ENCODE measurements at regions not wholly inside any gene's neighbourhood (a gene's known extent, or its start where the extent isn't known, plus 50 kb on each side); places are given as distances from the start of the nearest gene placed in this dataset.

DNA sequence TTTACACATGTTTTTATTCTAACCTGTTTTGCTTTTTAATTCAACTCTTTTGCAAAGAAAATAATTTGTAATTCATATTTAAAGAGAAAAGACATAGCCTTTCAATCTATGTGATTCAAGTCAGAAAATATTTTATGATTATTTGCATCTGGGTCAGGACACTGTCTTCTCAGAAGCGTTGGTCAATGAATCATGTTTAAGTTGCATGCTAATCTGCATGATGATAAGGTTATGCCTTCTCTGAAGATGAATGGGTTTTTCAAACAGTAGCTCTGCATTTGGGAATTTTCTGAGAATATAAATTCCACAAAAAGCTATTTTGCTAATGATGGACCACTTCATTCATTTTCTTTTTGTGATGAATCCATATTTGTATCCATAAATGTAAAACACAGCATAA, 282.5 kb downstream of the TMA16 start:
- TF ChIP-seq, protein P1, sequence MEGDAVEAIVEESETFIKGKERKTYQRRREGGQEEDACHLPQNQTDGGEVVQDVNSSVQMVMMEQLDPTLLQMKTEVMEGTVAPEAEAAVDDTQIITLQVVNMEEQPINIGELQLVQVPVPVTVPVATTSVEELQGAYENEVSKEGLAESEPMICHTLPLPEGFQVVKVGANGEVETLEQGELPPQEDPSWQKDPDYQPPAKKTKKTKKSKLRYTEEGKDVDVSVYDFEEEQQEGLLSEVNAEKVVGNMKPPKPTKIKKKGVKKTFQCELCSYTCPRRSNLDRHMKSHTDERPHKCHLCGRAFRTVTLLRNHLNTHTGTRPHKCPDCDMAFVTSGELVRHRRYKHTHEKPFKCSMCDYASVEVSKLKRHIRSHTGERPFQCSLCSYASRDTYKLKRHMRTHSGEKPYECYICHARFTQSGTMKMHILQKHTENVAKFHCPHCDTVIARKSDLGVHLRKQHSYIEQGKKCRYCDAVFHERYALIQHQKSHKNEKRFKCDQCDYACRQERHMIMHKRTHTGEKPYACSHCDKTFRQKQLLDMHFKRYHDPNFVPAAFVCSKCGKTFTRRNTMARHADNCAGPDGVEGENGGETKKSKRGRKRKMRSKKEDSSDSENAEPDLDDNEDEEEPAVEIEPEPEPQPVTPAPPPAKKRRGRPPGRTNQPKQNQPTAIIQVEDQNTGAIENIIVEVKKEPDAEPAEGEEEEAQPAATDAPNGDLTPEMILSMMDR (IDR thresholded peaks at IDR 0.05) = no peak

DNA sequence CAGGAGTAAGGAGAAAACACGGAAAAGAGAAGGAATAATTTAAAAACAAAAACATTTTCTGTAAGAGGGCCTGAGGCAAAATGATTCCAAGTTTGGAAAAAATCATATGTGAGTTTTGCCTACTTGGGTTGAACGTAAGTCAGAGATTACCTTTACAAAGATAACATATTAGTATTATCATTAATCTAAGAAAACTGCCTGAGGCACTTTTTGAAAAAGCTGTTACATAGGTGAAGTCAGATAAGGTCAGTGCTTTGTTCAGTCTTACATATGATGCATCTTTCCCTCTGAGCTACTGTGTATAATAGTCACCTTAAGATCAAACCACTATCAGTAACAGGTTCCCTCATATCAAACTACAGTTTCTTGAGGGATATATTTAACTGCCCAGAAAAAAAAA, 287.2 kb downstream of the TMA16 start:
- H3K27ac ChIP-seq = no peak overlapping the region
- TF ChIP-seq, protein P1 (IDR thresholded peaks at IDR 0.05) = no peak
- TF ChIP-seq ZFX (IDR thresholded peaks at IDR 0.05; ENCODE audit: borderline replicate concordance) = no peak

More for the DNA sequence above, 282.5 kb downstream of the TMA16 start:
- H3K27ac ChIP-seq = no peak overlapping the region

DNA sequence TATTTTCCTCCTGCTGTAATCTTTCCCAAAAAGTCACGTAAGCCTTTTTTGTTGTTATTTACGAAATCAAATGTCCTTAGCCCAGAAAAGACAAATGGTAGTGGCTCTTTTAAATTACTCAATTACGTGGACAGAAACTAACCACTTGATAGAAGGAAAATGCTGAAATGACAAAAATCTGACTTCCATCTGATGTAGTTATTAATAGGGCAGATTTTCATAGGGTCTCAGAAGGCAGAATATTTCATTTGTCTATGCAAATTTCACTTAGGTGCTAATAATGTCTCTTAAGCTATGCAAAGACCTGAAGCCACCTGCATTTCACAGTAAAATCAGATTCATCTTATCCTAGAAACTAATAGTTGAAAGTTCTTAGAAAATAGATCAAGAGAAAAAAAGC, 295.7 kb downstream of the TMA16 start:
- no peak overlapping the region for H3K27ac ChIP-seq
- TF ChIP-seq, protein P1 (IDR thresholded peaks at IDR 0.05) = no peak
- no peak for TF ChIP-seq ZFX (IDR thresholded peaks at IDR 0.05; ENCODE audit: borderline replicate concordance)

DNA sequence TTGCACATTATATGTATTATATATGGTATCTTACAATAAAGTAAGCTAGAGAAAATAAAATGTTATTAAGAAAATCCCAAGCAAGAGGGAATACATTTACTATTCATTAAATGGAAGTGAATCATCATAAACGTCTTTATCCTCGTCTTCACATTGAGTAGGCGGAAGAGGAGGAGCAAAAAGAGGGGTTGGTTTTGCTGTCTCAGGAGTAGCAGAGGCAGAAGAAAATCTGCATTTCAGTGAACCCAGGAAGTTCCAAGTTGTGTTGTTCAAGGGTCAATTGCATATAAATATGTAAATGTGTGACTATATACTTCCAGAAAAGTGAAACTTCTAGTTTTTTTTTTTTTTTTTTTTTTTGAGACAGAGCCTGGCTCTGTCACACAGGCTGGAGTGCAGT, 301.4 kb downstream of the TMA16 start:
- TF ChIP-seq, protein P1 (IDR thresholded peaks at IDR 0.05) = no peak
- no peak for TF ChIP-seq ZFX (IDR thresholded peaks at IDR 0.05; ENCODE audit: borderline replicate concordance)
- H3K27ac ChIP-seq = no peak overlapping the region

DNA sequence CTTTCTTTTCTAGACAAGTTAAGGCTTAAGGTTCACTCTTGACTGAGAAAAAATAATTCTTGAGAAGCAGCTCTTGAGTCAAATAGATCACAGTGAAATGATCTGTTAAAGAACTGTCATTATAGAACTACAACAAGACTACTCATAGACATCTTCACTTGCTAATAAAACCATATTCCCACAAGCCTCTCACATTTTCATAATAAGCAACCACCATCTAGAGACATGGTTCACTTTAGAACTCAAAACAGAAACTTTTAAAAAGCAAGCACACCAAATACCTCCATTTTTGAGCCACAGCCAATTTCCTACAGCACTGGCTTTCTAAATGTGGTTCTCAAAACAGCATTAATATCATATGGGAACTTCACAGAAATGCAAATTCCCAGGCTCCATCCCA, 309.5 kb downstream of the TMA16 start:
- H3K27ac ChIP-seq = no peak overlapping the region
- no peak for TF ChIP-seq ZFX (IDR thresholded peaks at IDR 0.05; ENCODE audit: borderline replicate concordance)
- TF ChIP-seq, protein P1 (IDR thresholded peaks at IDR 0.05) = no peak

DNA sequence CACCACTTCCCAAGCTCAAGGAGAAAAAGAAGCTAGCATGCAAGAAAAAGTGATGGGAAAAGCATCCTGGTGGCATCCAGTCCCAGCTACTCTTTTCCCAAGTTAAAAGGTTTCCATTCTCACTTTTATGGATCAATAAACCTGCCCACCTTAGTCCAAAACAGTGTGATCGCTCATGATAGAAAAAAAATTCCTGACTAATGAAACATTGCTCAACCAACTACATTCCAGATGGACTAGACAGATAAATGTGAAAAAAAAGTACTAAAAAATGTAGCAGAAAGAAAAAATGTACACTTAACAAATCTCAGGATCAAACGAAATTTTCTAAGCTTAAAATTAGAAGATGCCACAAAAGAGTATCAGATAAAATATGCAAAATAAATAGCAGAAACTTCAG, 312.2 kb downstream of the TMA16 start:
- TF ChIP-seq ZFX (IDR thresholded peaks at IDR 0.05; ENCODE audit: borderline replicate concordance) = no peak
- TF ChIP-seq, protein P1 (IDR thresholded peaks at IDR 0.05) = no peak
- H3K27ac ChIP-seq = no peak overlapping the region

DNA sequence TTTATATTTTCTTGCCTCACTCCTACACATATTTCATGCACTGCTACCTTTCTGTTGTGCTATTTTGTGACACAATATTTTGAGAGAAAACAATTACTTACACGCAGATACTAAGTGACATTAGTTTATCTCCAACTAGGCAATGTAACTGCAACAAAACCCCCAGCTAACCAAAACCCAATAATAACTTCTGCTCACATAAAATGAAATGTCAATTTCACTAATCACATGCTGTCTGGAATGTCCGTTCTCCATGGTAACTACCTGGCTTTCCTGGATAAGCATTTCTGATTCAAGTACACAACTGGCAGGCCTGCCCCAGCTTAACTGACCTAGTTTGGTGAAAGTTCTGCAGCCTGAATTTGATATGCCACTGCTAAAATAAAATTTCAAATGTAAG, 313.5 kb downstream of the TMA16 start:
- no peak overlapping the region for H3K27ac ChIP-seq
- TF ChIP-seq, protein P1 (IDR thresholded peaks at IDR 0.05) = no peak
- TF ChIP-seq ZFX (IDR thresholded peaks at IDR 0.05; ENCODE audit: borderline replicate concordance) = no peak

Measured in 22Rv1 (cell line).